ENCODE measurements at regions not wholly inside any gene's neighbourhood (a gene's known extent, or its start where the extent isn't known, plus 50 kb on each side); places are given as distances from the start of the nearest gene placed in this dataset.
"Not testable (repeated sequence)": the region's sequence is repeated elsewhere in the genome, so short reads cannot be mapped to it uniquely, and the experiment has no call there.

DNA sequence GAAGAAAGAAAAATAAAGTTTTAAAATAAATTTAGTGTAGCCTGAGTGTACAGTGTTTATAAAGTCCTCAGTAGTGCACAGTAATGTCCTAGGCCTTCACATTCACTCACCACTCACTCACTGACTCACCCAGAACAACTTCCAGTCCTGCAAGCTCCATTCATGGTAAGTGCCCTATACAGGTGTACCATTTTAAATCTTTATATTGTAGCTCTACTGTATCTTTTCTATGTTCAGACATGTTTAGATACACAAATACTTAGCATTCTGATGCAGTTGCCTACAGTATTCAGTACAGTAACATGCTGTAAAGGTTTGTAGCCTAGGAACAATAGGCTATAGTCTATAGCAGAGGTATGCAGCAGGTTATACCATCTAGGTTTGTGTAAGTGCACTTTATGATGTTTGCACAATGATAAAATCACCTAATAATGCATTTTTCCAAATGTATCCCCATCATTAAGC is 73.6 kb upstream of the BCAR3 start:
- TF ChIP-seq, protein P1, sequence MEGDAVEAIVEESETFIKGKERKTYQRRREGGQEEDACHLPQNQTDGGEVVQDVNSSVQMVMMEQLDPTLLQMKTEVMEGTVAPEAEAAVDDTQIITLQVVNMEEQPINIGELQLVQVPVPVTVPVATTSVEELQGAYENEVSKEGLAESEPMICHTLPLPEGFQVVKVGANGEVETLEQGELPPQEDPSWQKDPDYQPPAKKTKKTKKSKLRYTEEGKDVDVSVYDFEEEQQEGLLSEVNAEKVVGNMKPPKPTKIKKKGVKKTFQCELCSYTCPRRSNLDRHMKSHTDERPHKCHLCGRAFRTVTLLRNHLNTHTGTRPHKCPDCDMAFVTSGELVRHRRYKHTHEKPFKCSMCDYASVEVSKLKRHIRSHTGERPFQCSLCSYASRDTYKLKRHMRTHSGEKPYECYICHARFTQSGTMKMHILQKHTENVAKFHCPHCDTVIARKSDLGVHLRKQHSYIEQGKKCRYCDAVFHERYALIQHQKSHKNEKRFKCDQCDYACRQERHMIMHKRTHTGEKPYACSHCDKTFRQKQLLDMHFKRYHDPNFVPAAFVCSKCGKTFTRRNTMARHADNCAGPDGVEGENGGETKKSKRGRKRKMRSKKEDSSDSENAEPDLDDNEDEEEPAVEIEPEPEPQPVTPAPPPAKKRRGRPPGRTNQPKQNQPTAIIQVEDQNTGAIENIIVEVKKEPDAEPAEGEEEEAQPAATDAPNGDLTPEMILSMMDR (IDR thresholded peaks at IDR 0.05; ENCODE audit: insufficient read depth, low read length, poor library complexity, severe bottlenecking), result not testable (repeated sequence)
- not testable (repeated sequence) for TF ChIP-seq EZH2phosphoT487 (conservative IDR thresholded peaks at IDR 0.05; ENCODE audit: low read length)
